ENCODE measurements at regions not wholly inside any gene's neighbourhood (a gene's known extent, or its start where the extent isn't known, plus 50 kb on each side); places are given as distances from the start of the nearest gene placed in this dataset.

DNA sequence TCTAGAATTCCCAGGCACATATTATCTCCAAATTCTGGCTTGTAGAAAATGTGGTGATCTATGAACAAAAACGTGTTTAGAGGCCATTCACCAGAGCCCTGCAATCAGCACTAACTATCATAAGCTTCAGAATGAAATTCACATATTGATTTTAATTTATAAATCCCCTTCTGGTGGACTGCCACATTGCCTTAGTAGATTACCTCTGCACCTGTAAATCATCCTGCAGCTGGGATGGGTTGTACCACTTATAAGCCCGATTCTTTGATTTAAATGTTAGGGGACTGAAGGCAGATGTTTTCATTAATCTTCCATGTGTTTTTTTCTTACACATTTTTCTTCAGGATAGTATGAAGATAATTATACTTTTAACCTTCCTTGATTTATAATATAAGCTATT lies 140.7 kb upstream of the PTPRD start:
- H3K9me3 ChIP-seq (replicated peaks; ENCODE audit: control insufficient read depth, insufficient read depth, low read length), result peaks cover 1% of the 10 kb centered on the region
- no peaks in the 10 kb centered on the region for H3K36me3 ChIP-seq (ENCODE audit: control insufficient read depth in 2 of 2, extremely low read depth in 1 of 2, insufficient read depth in 2 of 2, low read length in 2 of 2)
- DNase-seq (ENCODE audit: low read depth, low spot score) (no peak), FAIRE-seq (no peak)
- intact Hi-C loops (cut with micrococcal nuclease) (no loop called here), dilution Hi-C loops (cut with MboI; ENCODE audit: extremely low pct_ligation_motif_present, low sequenced_read_pairs) (no loop called here)
- no peaks in the 10 kb centered on the region for H3K9me1 ChIP-seq (replicated peaks; ENCODE audit: control insufficient read depth, extremely low read depth, insufficient read depth, low read length)
- H2AFZ ChIP-seq (ENCODE audit: low read depth, low read length), result no peak overlapping the region
- no peaks in the 10 kb centered on the region for H3K27me3 ChIP-seq (ENCODE audit: control insufficient read depth in 2 of 2, insufficient read depth in 2 of 2, low read length in 2 of 2)
- no peaks in the 10 kb centered on the region for H3K79me2 ChIP-seq (ENCODE audit: control insufficient read depth, insufficient read depth, low read length)
- no peak overlapping the region for H3K4me3 ChIP-seq (replicated peaks in 1 of 3; ENCODE audit: insufficient read depth in 1 of 3, low read depth in 1 of 3, low read length in 3 of 3)
- H4K20me1 ChIP-seq (replicated peaks; ENCODE audit: control insufficient read depth, extremely low read depth, insufficient read depth, low read length), result no peaks in the 10 kb centered on the region
- ChIA-PET CTCF (no interaction called here), POLR2A (no interaction called here)
- H3K4me2 ChIP-seq (ENCODE audit: insufficient read depth, low read length), result no peak overlapping the region
- BruUV-seq (replicated peaks), result no TSS peak
- TF ChIP-seq GATA2 (IDR thresholded peaks at IDR 0.05; ENCODE audit: insufficient read depth, insufficient read length, low read depth, low read length) (no peak), JUN (IDR thresholded peaks at IDR 0.05; ENCODE audit: borderline replicate concordance, insufficient read depth, insufficient read length, low read depth) (no peak), POLR2A (IDR thresholded peaks at IDR 0.05; ENCODE audit: low read depth, low read length) (no peak), FOS (IDR thresholded peaks at IDR 0.05; ENCODE audit: borderline replicate concordance, insufficient read depth, low read length) (no peak), EZH2 (IDR thresholded peaks at IDR 0.05; ENCODE audit: borderline replicate concordance, low read depth, low read length, severe bottlenecking) (no peak), MYC (IDR thresholded peaks at IDR 0.05; ENCODE audit: low read depth, low read length) (no peak), POLR2AphosphoS5 (IDR thresholded peaks at IDR 0.05; ENCODE audit: insufficient read depth, low read depth, low read length) (no peak)
- TF ChIP-seq, protein P1, sequence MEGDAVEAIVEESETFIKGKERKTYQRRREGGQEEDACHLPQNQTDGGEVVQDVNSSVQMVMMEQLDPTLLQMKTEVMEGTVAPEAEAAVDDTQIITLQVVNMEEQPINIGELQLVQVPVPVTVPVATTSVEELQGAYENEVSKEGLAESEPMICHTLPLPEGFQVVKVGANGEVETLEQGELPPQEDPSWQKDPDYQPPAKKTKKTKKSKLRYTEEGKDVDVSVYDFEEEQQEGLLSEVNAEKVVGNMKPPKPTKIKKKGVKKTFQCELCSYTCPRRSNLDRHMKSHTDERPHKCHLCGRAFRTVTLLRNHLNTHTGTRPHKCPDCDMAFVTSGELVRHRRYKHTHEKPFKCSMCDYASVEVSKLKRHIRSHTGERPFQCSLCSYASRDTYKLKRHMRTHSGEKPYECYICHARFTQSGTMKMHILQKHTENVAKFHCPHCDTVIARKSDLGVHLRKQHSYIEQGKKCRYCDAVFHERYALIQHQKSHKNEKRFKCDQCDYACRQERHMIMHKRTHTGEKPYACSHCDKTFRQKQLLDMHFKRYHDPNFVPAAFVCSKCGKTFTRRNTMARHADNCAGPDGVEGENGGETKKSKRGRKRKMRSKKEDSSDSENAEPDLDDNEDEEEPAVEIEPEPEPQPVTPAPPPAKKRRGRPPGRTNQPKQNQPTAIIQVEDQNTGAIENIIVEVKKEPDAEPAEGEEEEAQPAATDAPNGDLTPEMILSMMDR (IDR thresholded peaks at IDR 0.05; ENCODE audit: extremely low read depth in 1 of 2, insufficient read depth in 1 of 2, low read depth in 1 of 2, low read length in 2 of 2), result no peak
- TF ChIP-seq, protein P2, sequence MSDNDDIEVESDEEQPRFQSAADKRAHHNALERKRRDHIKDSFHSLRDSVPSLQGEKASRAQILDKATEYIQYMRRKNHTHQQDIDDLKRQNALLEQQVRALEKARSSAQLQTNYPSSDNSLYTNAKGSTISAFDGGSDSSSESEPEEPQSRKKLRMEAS (IDR thresholded peaks at IDR 0.05; ENCODE audit: insufficient read depth, insufficient read length), result no peak
- H3K27ac ChIP-seq (ENCODE audit: insufficient read depth, low read depth, low read length), result no peak overlapping the region
- no peaks in the 10 kb centered on the region for H3K4me1 ChIP-seq (ENCODE audit: control insufficient read depth, extremely low read depth, insufficient read depth, low read length)
- H3K9ac ChIP-seq (replicated peaks; ENCODE audit: extremely low read depth, insufficient read depth, low read length), result no peak overlapping the region
